Jurkat, Clone E6-1 (cell line): ENCODE measurements at regions not wholly inside any gene's neighbourhood (a gene's known extent, or its start where the extent isn't known, plus 50 kb on each side); places are given as distances from the start of the nearest gene placed in this dataset.
"Not testable (repeated sequence)": the region's sequence is repeated elsewhere in the genome, so short reads cannot be mapped to it uniquely, and the experiment has no call there.

Source experiments
- DNase-seq: peaks from one replicate; pipeline ENCODE4 v3.0.0-alpha.2; 2011; ENCODE audit warnings: low read depth, low spot score
- H3K4me3 ChIP-seq: 2 replicates; pipeline ENCODE4 v1.5.1; 2011; ENCODE audit warnings: mild to moderate bottlenecking, low read length, control low read depth, moderate library complexity

DNA sequence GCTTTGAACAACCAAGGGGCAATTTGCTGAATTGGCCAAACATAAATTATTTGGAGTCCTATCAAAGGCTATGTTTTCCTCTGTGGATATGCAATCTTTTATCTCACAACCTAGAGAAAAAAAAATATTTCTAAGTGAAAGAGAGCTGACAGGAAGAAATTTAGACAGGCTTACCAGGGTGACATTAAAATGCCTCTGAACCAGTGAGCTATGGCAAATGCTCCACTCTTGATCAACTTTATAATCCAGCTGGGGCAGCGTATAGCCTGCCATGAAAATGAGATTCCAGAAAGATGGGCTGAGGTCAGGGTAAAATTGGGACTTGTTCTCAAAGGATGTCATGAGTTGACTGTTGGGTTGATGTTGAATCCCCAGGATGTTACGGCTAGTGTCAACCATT, 399.3 kb upstream of the TRPC7 start:
- H3K4me3 ChIP-seq, result no peak overlapping the region
- no peak for DNase-seq

- H3K4me3 ChIP-seq, result no peak overlapping the region
- DNase-seq, result no peak
Observed at GRCh38 chr5:136763548-136763947, 398.2 kb upstream of the TRPC7 start.

GRCh38 chr5:136754216-136754615, 388.9 kb upstream of the TRPC7 start:
- no peak overlapping the region for H3K4me3 ChIP-seq
- DNase-seq, result no peak

DNA sequence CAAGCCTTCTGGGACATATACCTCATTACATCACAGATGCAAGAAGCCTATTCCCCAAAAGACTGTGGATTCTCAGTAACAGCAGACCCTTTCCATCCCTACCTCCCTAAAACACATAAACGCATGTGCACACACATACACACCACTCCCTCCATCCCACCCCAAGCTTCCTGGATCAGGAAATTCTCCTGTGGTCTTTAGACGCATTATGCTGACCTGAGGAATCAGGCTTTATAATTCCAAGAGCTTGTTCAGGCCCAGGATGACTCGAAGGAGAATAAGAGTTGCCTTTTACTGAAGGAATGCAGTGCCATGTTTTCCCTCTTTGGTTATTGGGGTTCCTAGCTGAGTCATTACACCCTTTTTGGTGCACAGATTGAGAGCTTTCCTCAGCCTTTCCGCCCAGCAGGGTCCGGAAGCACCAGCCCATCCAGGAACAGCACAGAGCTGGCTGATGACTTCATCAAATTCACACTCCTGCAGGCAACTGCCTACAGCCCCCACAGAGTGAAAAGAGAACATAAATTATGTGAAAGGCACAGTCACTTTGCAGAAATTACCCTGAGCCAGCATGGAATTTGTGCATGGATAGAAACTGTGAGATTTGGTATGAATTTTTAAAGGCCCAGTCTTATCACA, 385.0 kb upstream of the TRPC7 start:
- H3K4me3 ChIP-seq, result no peak overlapping the region
- no peak for DNase-seq

GRCh38 chr5:136749016-136749415, 383.7 kb upstream of the TRPC7 start:
- DNase-seq, result no peak

GRCh38 chr5:136743052-136743451, 377.7 kb upstream of the TRPC7 start:
- no peak for DNase-seq
- no peak overlapping the region for H3K4me3 ChIP-seq

More at GRCh38 chr5:136749016-136749415, 383.7 kb upstream of the TRPC7 start:
- no peak overlapping the region for H3K4me3 ChIP-seq

DNA sequence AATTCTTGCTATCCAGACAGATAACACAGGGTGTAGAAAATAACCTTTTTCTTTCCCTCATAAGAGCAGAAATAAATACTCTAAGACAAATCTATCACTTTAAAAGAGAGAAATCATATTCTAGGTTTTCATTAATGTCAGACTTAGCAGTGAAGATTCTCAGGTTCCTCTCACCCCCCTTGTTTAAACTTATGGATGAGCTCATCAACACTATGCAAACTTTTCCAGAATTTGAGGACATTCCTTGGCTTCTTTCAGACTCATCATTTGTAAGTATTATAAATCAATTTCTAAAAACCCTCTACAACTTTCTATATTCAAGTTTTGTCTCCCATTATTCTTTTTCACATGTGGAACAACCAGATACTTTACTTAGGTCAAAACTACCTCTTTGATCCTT, 374.9 kb upstream of the TRPC7 start:
- H3K4me3 ChIP-seq, result no peak overlapping the region
- DNase-seq, result no peak

DNA sequence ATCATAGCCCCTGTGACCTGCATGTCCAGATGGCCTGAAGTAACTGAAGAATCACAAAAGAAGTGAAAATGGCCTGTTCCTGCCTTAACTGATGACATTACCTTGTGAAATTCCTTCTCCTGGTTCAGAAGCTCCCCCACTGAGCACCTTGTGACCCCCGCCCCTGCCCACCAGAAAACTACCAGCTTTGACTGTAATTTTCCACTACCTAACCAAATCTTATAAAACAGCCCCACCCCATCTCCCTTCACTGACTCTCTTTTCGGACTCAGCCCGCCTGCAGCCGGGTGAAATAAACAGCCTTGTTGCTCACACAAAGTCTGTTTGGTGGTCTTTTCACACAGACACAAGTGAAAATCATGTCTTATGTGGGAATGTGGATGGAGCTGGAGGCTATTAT, 373.9 kb upstream of the TRPC7 start:
- not testable (repeated sequence) for H3K4me3 ChIP-seq, DNase-seq

GRCh38 chr5:136738829-136739228, 373.5 kb upstream of the TRPC7 start:
- H3K4me3 ChIP-seq, result no peak overlapping the region
- no peak for DNase-seq

GRCh38 chr5:136736021-136736420, 370.7 kb upstream of the TRPC7 start:
- DNase-seq, result no peak

DNA sequence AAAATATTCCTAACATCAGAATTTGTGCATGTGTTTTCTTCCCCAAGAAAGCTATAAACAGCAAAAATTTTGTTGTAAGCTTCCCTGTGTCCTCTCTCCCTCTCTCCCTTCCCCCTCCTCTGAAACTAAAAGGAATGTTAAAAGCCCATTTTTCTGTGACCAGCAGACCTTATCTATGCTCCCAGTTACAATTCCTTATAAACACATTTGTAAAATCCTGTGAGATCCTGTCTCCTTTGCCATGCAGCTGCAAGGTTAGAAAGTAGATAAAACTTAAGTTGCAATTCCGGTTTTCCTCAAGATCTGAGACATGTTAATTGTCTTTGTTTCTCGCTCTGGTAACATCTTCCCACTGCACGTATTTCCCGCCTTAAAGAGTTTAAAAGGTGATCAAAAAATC, 370.3 kb upstream of the TRPC7 start:
- not testable (repeated sequence) for DNase-seq

More at GRCh38 chr5:136736021-136736420, 370.7 kb upstream of the TRPC7 start:
- no peak overlapping the region for H3K4me3 ChIP-seq

GRCh38 chr5:136734628-136735027, 369.3 kb upstream of the TRPC7 start:
- H3K4me3 ChIP-seq, result no peak overlapping the region
- DNase-seq, result no peak

More for the DNA sequence above, 370.3 kb upstream of the TRPC7 start:
- H3K4me3 ChIP-seq, result not testable (repeated sequence)

GRCh38 chr5:136732751-136733150, 367.4 kb upstream of the TRPC7 start:
- no peak overlapping the region for H3K4me3 ChIP-seq

DNA sequence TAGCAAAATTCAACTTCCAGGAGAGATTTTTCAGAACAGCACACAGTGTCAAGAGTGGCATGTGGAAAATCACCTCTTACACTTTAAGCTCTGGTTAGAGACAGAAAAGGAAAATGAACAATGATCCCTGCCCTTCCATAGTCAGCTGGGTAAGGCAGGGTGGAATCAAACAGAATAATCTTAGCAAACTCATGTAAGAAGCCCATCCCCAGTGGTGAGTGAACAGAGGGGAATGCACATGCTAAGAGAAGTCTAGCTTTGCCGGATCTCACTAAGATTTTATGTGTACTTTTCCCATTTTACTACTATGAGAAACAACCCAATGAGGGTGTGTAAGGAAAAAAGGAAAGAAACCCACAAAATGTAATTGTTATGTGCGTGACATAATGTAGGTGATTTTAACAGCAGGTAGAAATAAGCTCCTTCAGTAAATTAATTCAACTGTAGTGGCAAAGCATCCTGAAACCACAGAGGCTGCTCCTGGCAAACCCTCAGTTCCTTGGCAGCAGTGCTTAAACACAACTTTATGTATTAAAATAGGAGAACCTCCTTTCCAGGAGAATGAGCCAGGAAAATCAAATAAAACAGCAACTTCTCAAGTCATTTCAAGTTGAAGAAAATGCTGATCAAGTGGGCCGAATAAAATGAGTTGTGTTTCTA, 366.0 kb upstream of the TRPC7 start:
- H3K4me3 ChIP-seq, result no peak overlapping the region
- DNase-seq, result no peak

More at GRCh38 chr5:136732751-136733150, 367.4 kb upstream of the TRPC7 start:
- DNase-seq, result no peak

DNA sequence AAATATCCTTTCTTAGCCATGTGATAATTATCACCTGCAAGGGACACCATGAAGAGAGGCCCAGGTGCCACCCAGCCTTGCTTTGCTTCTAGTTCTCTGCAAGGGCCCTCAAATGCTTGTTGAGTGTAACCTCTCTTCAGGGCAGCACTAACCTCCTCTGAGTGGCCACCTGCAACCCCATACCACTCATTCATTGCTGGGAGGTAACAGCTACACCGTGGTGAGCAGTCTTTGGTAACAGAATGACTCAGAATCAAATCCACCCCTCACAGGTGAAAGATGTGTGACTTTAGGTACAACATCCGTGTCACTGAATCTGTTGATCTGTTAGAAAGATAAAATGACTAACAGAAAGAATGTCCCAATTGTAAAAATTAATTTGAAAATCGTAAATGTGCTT, 365.1 kb upstream of the TRPC7 start:
- no peak overlapping the region for H3K4me3 ChIP-seq
- no peak for DNase-seq

DNA sequence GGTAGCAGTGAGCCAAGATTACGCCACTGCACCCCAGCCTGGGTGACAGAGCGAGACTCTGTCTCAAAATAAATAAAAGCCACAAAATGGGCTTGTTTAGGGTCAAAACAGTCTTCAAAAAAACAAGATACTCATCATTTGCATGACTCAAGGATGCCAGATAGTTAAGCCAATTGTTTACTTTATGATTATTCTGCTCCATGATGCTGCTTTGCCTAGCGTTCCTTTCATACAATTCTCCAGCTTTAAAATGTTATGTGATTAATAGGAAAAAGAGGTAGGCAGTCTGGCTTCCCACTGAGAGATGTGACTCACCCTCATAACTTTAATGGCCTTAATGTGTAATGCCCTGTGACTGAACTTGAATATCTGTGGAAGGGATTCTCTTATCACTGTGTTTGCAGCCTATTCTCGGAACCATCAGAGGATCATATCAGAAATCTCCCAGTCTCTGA, 364.6 kb upstream of the TRPC7 start:
- no peak for DNase-seq
- no peak overlapping the region for H3K4me3 ChIP-seq

DNA sequence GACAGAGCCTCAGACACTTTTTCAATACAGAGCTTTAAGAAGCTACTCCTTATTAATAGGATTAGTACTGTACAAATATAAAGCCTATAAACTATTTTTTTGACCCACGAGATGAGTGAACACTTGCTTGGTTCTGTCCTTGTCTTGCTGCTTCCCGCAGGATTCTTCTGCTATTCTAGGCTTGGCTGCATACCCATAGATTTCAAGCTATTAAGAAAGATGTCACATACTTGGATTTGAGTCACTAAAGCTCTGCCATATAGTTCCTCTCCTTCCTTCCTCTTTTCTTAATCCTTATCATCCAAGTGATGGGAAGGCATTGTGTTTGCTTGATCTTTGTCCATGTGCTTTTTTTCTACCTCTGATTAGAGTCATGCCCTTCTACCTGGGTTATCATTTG, 361.2 kb upstream of the TRPC7 start:
- no peak for DNase-seq
- H3K4me3 ChIP-seq, result no peak overlapping the region

- DNase-seq, result no peak
Observed at GRCh38 chr5:136724161-136724560, 358.8 kb upstream of the TRPC7 start.

GRCh38 chr5:136722581-136722980, 357.2 kb upstream of the TRPC7 start:
- DNase-seq, result no peak
- no peak overlapping the region for H3K4me3 ChIP-seq

More at GRCh38 chr5:136724161-136724560, 358.8 kb upstream of the TRPC7 start:
- no peak overlapping the region for H3K4me3 ChIP-seq

- DNase-seq, result no peak
- H3K4me3 ChIP-seq, result no peak overlapping the region
Observed at GRCh38 chr5:136722086-136722485, 356.7 kb upstream of the TRPC7 start.

DNA sequence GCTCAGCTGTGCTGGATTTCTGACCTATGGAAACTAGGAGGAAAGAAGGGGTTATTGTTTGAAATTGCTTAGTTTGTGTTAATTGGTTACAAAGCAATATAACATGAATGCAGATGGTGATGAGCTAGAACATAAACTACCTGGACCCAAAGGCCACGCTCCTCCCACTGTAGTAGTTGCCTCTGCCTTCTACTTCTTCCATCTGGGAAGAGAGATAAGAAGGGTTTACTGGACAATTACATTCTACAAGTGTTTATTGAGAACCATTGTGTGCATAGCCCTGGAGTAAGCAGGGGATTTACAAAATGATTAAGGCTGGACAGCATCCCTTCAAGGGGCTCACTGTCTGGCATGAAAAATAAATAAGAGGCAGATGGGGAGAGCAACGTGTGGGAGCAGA, 355.3 kb upstream of the TRPC7 start:
- H3K4me3 ChIP-seq, result no peak overlapping the region
- no peak for DNase-seq
